K562 (cell line): ENCODE measurements at regions not wholly inside any gene's neighbourhood (a gene's known extent, or its start where the extent isn't known, plus 50 kb on each side); places are given as distances from the start of the nearest gene placed in this dataset.

Experiments
- ATAC-seq: fragments of 200-7000 bp; cut with Tn5 transposase; 3 replicates; pipeline ENCODE4 v1.9.1; 2020; ENCODE audit warnings: moderate library complexity
- BruUV-seq: library from RNA; stranded (reverse); fragments of 400-500 nt; replicated peaks from 2 replicates; lab custom pipeline; 2021; lab: Mats Ljungman, UMichigan
- CTCF ChIA-PET: fragments of 300-600 bp; formaldehyde crosslinking; extraction: SDS; loops from one replicate; lab custom pipeline; 2021; ENCODE audit warnings: low intra/inter-chr PET ratio; lab: Yijun Ruan, JAX
- POLR2A ChIA-PET: fragments of 300-600, 350-650 bp; sonication (Branson Sonifier 250); formaldehyde crosslinking; extraction: SDS; loops from one replicate; lab custom pipeline; 2021; ENCODE audit warnings: antibody characterized with exemption, inconsistent platforms; lab: Yijun Ruan, JAX
- DNase-seq, 4 experiments: peaks; one replicate each; pipeline versions ENCODE4 v3.0.0 to v3.0.0-alpha.2; 2011 to 2018; ENCODE audit warnings: low spot score in 3 of 4, mixed read lengths in 3 of 4; ENCODE audit errors: extremely low read depth in 1 of 4
- FAIRE-seq: peaks from 2 replicates; lab custom pipeline; 2011; peaks lifted over from hg19 to GRCh38; lab: Jason Lieb, UNC
- H2AFZ ChIP-seq: 2 replicates; pipeline ENCODE4 v1.6.0; 2011; ENCODE audit warnings: low read depth, low read length, control low read depth, inconsistent platforms
- H3K27ac ChIP-seq: fragments of 200-600 bp; 3 replicates; pipeline ENCODE4 v1.8.0; 2011; ENCODE audit warnings: low read depth, mild to moderate bottlenecking, control low read depth, inconsistent platforms, low read length, moderate library complexity, mixed read lengths; ENCODE audit errors: extremely low read depth
- H3K27me3 ChIP-seq, 2 experiments: fragments of 300-600 bp in 1 of 2; 2 replicates in 1 of 2; 3 replicates in 1 of 2; pipeline versions ENCODE4 v1.6.0 to v1.8.0; 2011; ENCODE audit warnings: inconsistent platforms in 2 of 2, low read length in 2 of 2, mild to moderate bottlenecking in 1 of 2, mixed read lengths in 1 of 2, moderate library complexity in 1 of 2; ENCODE audit not compliant: control insufficient read depth in 2 of 2, insufficient read depth in 2 of 2
- H3K36me3 ChIP-seq: fragments of 300-600 bp; 3 replicates; pipeline ENCODE4 v1.8.0; 2011; ENCODE audit warnings: mild to moderate bottlenecking, low read length, inconsistent platforms; ENCODE audit not compliant: control insufficient read depth, insufficient read depth
- H3K4me1 ChIP-seq, 2 experiments: fragments of 200-600 bp in 1 of 2; replicated peaks in 1 of 2; 2 replicates in 1 of 2; 3 replicates in 1 of 2; pipeline versions ENCODE4 v1.5.1 to v1.8.0; 2011; ENCODE audit warnings: inconsistent platforms in 2 of 2, low read length in 2 of 2, mild to moderate bottlenecking in 1 of 2, mixed read lengths in 1 of 2, moderate library complexity in 1 of 2; ENCODE audit not compliant: control insufficient read depth in 2 of 2, insufficient read depth in 2 of 2
- H3K4me2 ChIP-seq: 2 replicates; pipeline ENCODE4 v1.6.1; 2011; ENCODE audit warnings: low read length, control low read depth, inconsistent platforms, mixed read lengths; ENCODE audit not compliant: insufficient read depth
- H3K4me3 ChIP-seq: fragments of 200-600 bp; sonication (generic), shearing (Covaris generic); 2 replicates; pipeline ENCODE4 v1.5.1; 2016; ENCODE audit warnings: control low read depth, inconsistent platforms
- H3K79me2 ChIP-seq: fragments of 200-600 bp; 3 replicates; pipeline ENCODE4 v1.8.0; 2011; ENCODE audit warnings: low read length, inconsistent platforms; ENCODE audit not compliant: control insufficient read depth, insufficient read depth
- H3K9ac ChIP-seq, 2 experiments: 2 replicates each; pipeline versions ENCODE4 v1.6.0 to v1.6.1; 2011; ENCODE audit warnings: low read depth in 2 of 2, low read length in 2 of 2, control low read depth in 1 of 2, inconsistent platforms in 1 of 2, mild to moderate bottlenecking in 1 of 2, mixed read lengths in 1 of 2; ENCODE audit not compliant: insufficient read depth in 1 of 2
- H3K9me1 ChIP-seq: one replicate; pipeline ENCODE4 v1.6.0; 2011; ENCODE audit warnings: inconsistent platforms, mild to moderate bottlenecking, low read length, moderate library complexity; ENCODE audit not compliant: control insufficient read depth, insufficient read depth
- H3K9me3 ChIP-seq: replicated peaks from 2 replicates; pipeline ENCODE4 v1.5.1; 2011; ENCODE audit warnings: low read depth, low read length, inconsistent platforms; ENCODE audit not compliant: control insufficient read depth, insufficient read depth
- H4K20me1 ChIP-seq: replicated peaks from 2 replicates; pipeline ENCODE4 v1.6.1; 2011; ENCODE audit warnings: low read length, inconsistent platforms, mixed read lengths; ENCODE audit not compliant: control insufficient read depth, insufficient read depth
- BRD4 ChIP-seq: fragments of 200-600 bp; sonication (generic); IDR thresholded peaks from 2 replicates; pipeline ENCODE4 v1.6.1; 2017; ENCODE audit warnings: inconsistent platforms
- HES1 ChIP-seq: fragments of 450-650 bp; IDR thresholded peaks from 2 replicates; pipeline ENCODE4 v1.6.1; 2016; ENCODE audit warnings: low read depth, mild to moderate bottlenecking, moderate library complexity
- RBM25 ChIP-seq: fragments of 200-400 bp; formaldehyde crosslinking; IDR thresholded peaks from 2 replicates; pipeline ENCODE4 v1.6.1; 2018; ENCODE audit warnings: low read length, low read depth, moderate library complexity; ENCODE audit not compliant: severe bottlenecking
- TAF9B ChIP-seq: fragments of 450-650 bp; IDR thresholded peaks from 2 replicates; pipeline ENCODE4 v1.6.1; 2018; ENCODE audit warnings: mild to moderate bottlenecking; ENCODE audit not compliant: partially characterized antibody
- ZNF644 ChIP-seq: fragments of 200-800 bp; sonication (Bioruptor generic); IDR thresholded peaks from 2 replicates; pipeline ENCODE4 v1.6.1; 2016; ENCODE audit warnings: low read depth, missing genetic modification characterization, missing compliant biosample characterization
- WGBS: fragments of 100-300 bp; shearing (Covaris generic); methylation state at CpG from one replicate; pipeline ENCODE4 v1.1.6; 2016; ENCODE audit warnings: low coverage, mixed read lengths; ENCODE audit not compliant: insufficient coverage; ENCODE audit errors: missing lambda C conversion rate; 5-methylcytosine and 5-hydroxymethylcytosine counted together
- in situ Hi-C: fragments of 300-500 bp; cut with MboI; formaldehyde crosslinking; loops from 4 replicates; pipeline ENCODE4 v1.15.0; 2018; ENCODE audit warnings: inconsistent platforms, mixed read lengths
- intact Hi-C: fragments of 100-400 bp; cut with micrococcal nuclease; formaldehyde crosslinking; loops from 2 replicates; pipeline ENCODE4 v1.14.2; 2022

- 0% methylated on average over 1 of the region's 1 CpG for WGBS
- no peak overlapping the region for H3K27ac ChIP-seq
- ChIA-PET CTCF (no interaction called here), POLR2A (interaction anchor here (0.6 to 1.0 kb wide), 2 partner anchors 42 to 66 kb away, joined by 3 read pairs; no protein-coding TSS in a partner anchor)
- in situ Hi-C loops (no loop called here), intact Hi-C loops (no loop called here)
- H3K36me3 ChIP-seq: no peaks in the 10 kb centered on the region
- ATAC-seq: no peak
- no peak overlapping the region for H3K4me2 ChIP-seq
- no peak for DNase-seq
- H3K9me1 ChIP-seq: no peaks in the 10 kb centered on the region
- no peaks in the 10 kb centered on the region for H3K9me3 ChIP-seq
- no peak for TF ChIP-seq ZNF644
- TF ChIP-seq HES1: no peak
- H3K4me3 ChIP-seq: no peak overlapping the region
- no peak overlapping the region for H3K9ac ChIP-seq
- BruUV-seq: no TSS peak
- H3K79me2 ChIP-seq: no peaks in the 10 kb centered on the region
- H4K20me1 ChIP-seq: peaks cover 4% of the 10 kb centered on the region; the same call in 1 of the 2 replicates
- peaks cover 11 to 49% of the 10 kb centered on the region in 2 experiments; a peak in 4 of 5 replicates for H3K27me3 ChIP-seq
- H3K4me1 ChIP-seq: no peaks in the 10 kb centered on the region
- FAIRE-seq: no peak
- H2AFZ ChIP-seq: no peak overlapping the region
These were observed 79.4 kb downstream of the RPLP1 start for GRCh38 chr15:69532066-69532465.

GRCh38 chr15:69532856-69533255 is 80.2 kb downstream of the RPLP1 start:
- Histone ChIP-seq H2AFZ (no peak overlapping the region), H3K27me3 (peaks cover 11 to 47% of the 10 kb centered on the region in 2 experiments; a peak in 4 of 5 replicates), H3K9me1 (no peaks in the 10 kb centered on the region), H4K20me1 (peaks cover 4% of the 10 kb centered on the region; the same call in 1 of the 2 replicates), H3K79me2 (no peaks in the 10 kb centered on the region), H3K4me1 (no peaks in the 10 kb centered on the region), H3K9ac (no peak overlapping the region), H3K36me3 (no peaks in the 10 kb centered on the region), H3K9me3 (no peaks in the 10 kb centered on the region), H3K27ac (no peak overlapping the region), H3K4me3 (no peak overlapping the region), H3K4me2 (no peak overlapping the region)
- ATAC-seq (no peak), FAIRE-seq (no peak), DNase-seq (no peak)
- intact Hi-C loops: no loop called here
- CTCF ChIA-PET: no interaction called here
- no TSS peak for BruUV-seq
- POLR2A ChIA-PET: interaction anchor here (1.0 kb wide), 1 partner anchor 67 kb away, joined by 3 read pairs; no protein-coding TSS in a partner anchor
- 6% methylated on average over 4 of the region's 4 CpGs for WGBS
- in situ Hi-C loops: no loop called here
- no peak for TF ChIP-seq BRD4
- peak; percentile 83 for TF ChIP-seq RBM25
- no peak for TF ChIP-seq TAF9B
